ENCODE measurements at regions not wholly inside any gene's neighbourhood (a gene's known extent, or its start where the extent isn't known, plus 50 kb on each side); places are given as distances from the start of the nearest gene placed in this dataset.
A peak's percentile ranks its signal among the peaks of the same experiment; 100 is the strongest.

DNA sequence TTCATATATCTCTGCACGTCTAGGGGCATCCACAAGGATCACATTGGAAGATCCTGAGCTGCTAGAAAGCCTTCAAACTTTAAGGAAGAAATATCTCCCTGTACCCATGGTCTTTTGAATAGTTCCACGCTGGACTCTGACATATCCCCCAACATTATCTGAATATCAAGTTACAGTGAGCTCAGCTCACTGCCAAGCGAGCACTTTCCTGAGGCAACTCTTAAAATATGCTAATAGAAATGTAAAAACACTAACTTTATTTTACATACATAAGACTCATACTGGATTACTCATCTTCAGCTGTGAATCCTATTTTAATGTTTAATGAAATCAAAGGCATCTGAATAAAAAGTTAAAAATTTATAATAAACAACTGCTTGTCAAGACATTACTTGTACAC lies 420.2 kb upstream of the CCDC54 start:
- H3K27me3 ChIP-seq, result no peaks in the 10 kb centered on the region
- no peaks in the 10 kb centered on the region for H3K79me2 ChIP-seq
- WGBS (ENCODE audit: low lambda C conversion rate, missing lambda C conversion rate), result 73% methylated on average over 3 of the region's 3 CpGs
- H3K36me3 ChIP-seq (replicated peaks; ENCODE audit: insufficient read depth, low read depth), result no peaks in the 10 kb centered on the region
- no peak overlapping the region for H3K4me3 ChIP-seq
- TF ChIP-seq EZH2 (IDR thresholded peaks at IDR 0.05; ENCODE audit: borderline replicate concordance), result no peak
- TF ChIP-seq, protein P1, sequence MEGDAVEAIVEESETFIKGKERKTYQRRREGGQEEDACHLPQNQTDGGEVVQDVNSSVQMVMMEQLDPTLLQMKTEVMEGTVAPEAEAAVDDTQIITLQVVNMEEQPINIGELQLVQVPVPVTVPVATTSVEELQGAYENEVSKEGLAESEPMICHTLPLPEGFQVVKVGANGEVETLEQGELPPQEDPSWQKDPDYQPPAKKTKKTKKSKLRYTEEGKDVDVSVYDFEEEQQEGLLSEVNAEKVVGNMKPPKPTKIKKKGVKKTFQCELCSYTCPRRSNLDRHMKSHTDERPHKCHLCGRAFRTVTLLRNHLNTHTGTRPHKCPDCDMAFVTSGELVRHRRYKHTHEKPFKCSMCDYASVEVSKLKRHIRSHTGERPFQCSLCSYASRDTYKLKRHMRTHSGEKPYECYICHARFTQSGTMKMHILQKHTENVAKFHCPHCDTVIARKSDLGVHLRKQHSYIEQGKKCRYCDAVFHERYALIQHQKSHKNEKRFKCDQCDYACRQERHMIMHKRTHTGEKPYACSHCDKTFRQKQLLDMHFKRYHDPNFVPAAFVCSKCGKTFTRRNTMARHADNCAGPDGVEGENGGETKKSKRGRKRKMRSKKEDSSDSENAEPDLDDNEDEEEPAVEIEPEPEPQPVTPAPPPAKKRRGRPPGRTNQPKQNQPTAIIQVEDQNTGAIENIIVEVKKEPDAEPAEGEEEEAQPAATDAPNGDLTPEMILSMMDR (IDR thresholded peaks at IDR 0.05; ENCODE audit: poor library complexity), result no peak
- TF ChIP-seq EZH2phosphoT487 (IDR thresholded peaks at IDR 0.05; ENCODE audit: low read depth, severe bottlenecking, unreplicated experiment), result no peak
- no peak overlapping the region for H3K27ac ChIP-seq
- H3K4me1 ChIP-seq (ENCODE audit: insufficient read depth), result no peaks in the 10 kb centered on the region
- no peak for DNase-seq (ENCODE audit: low spot score)
- H3K9me3 ChIP-seq (ENCODE audit: low read depth), result no peaks in the 10 kb centered on the region
- no peaks in the 10 kb centered on the region for H4K20me1 ChIP-seq (ENCODE audit: insufficient read depth, poor library complexity, severe bottlenecking)
- no peak overlapping the region for H2AFZ ChIP-seq
- H3K9me2 ChIP-seq (replicated peaks; ENCODE audit: insufficient read depth), result no peaks in the 10 kb centered on the region
- H3K4me2 ChIP-seq, result no peak overlapping the region

DNA sequence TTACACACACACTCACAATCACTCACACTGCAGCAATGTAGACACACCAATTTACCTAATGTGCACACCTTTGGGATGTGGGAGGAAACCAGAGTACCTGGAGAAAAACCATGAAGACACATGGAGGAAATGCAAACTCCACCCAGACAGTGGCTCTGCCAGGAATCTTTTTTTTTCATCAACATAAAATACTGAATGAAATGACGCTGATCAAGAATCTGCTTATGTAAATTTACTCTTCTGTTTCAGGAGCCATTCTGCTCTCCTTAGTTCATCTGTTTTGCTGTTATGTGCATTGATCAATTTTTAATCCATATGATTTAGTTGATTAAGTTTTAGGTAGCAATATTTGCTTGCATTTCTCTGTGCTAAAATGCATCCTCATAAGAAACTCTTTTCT lies 414.2 kb upstream of the CCDC54 start:
- no peak for DNase-seq (ENCODE audit: low spot score)
- WGBS (ENCODE audit: low lambda C conversion rate, missing lambda C conversion rate), result 46% methylated on average over 1 of the region's 1 CpG
- TF ChIP-seq, protein P1 (IDR thresholded peaks at IDR 0.05; ENCODE audit: poor library complexity), result no peak
- TF ChIP-seq EZH2 (IDR thresholded peaks at IDR 0.05; ENCODE audit: borderline replicate concordance) (no peak), EZH2phosphoT487 (IDR thresholded peaks at IDR 0.05; ENCODE audit: low read depth, severe bottlenecking, unreplicated experiment) (no peak)
- Histone ChIP-seq H3K4me1 (ENCODE audit: insufficient read depth) (peaks cover 6% of the 10 kb centered on the region), H2AFZ (no peak overlapping the region), H3K4me3 (no peak overlapping the region), H3K9me2 (replicated peaks; ENCODE audit: insufficient read depth) (no peaks in the 10 kb centered on the region), H3K4me2 (peak overlapping the region; percentile 41), H3K27me3 (no peaks in the 10 kb centered on the region), H3K79me2 (no peaks in the 10 kb centered on the region), H3K36me3 (replicated peaks; ENCODE audit: insufficient read depth, low read depth) (no peaks in the 10 kb centered on the region), H3K27ac (peak overlapping the region; percentile 5), H4K20me1 (ENCODE audit: insufficient read depth, poor library complexity, severe bottlenecking) (no peaks in the 10 kb centered on the region), H3K9me3 (ENCODE audit: low read depth) (no peaks in the 10 kb centered on the region)

DNA sequence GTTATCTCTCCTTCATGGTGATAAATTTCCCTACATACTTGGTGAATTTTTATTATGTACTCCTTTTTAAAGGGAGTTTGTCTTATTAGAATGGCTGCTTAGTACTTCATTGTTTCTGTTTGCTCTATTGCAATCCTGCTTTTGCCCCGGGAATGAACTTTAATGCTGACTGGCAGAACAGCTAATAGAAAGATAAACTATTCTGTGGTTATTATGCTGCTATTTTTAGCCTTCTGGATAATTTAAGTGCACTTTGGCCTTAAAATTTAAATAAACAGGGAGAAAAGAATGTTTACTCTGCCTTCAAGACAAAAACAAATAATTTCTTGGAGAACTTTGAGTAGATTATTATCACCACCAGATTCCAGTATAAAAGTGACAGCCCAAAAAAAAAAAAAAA lies 413.8 kb upstream of the CCDC54 start:
- Histone ChIP-seq H2AFZ (no peak overlapping the region), H3K9me2 (replicated peaks; ENCODE audit: insufficient read depth) (no peaks in the 10 kb centered on the region), H3K36me3 (replicated peaks; ENCODE audit: insufficient read depth, low read depth) (no peaks in the 10 kb centered on the region), H3K4me1 (ENCODE audit: insufficient read depth) (peaks cover 6% of the 10 kb centered on the region), H3K9me3 (ENCODE audit: low read depth) (no peaks in the 10 kb centered on the region), H3K4me3 (no peak overlapping the region), H3K27me3 (no peaks in the 10 kb centered on the region), H4K20me1 (ENCODE audit: insufficient read depth, poor library complexity, severe bottlenecking) (no peaks in the 10 kb centered on the region), H3K4me2 (peak overlapping the region; percentile 41), H3K79me2 (no peaks in the 10 kb centered on the region), H3K27ac (peak overlapping the region; percentile 13)
- peak; percentile 44 for DNase-seq (ENCODE audit: low spot score)
- TF ChIP-seq, protein P1 (IDR thresholded peaks at IDR 0.05; ENCODE audit: poor library complexity), result no peak
- TF ChIP-seq EZH2 (IDR thresholded peaks at IDR 0.05; ENCODE audit: borderline replicate concordance) (no peak), EZH2phosphoT487 (IDR thresholded peaks at IDR 0.05; ENCODE audit: low read depth, severe bottlenecking, unreplicated experiment) (no peak)
- 0% methylated on average over 1 of the region's 1 CpG for WGBS (ENCODE audit: low lambda C conversion rate, missing lambda C conversion rate)

DNA sequence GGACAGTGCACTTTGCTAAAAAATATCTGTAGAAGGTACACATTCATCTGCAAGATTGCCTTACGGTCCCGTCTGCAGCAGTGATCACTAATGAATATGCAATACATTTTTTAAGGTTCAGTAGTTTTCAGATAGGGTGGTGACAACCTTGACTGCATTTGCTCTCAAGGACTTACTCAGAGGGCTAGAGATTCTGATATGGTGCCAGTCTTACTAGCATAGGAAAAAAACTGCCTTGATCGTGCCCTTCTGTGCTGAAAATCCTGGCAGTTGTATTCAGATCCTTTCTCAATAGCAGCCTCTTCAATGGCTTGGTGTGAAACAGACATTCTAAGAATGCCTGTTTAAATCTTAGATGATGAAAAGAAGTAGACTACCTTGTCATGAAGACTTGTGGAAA lies 411.9 kb upstream of the CCDC54 start:
- Histone ChIP-seq H3K27ac (no peak overlapping the region), H4K20me1 (ENCODE audit: insufficient read depth, poor library complexity, severe bottlenecking) (no peaks in the 10 kb centered on the region), H3K4me2 (no peak overlapping the region), H3K79me2 (no peaks in the 10 kb centered on the region), H2AFZ (no peak overlapping the region), H3K36me3 (replicated peaks; ENCODE audit: insufficient read depth, low read depth) (no peaks in the 10 kb centered on the region), H3K27me3 (no peaks in the 10 kb centered on the region), H3K9me2 (replicated peaks; ENCODE audit: insufficient read depth) (no peaks in the 10 kb centered on the region), H3K4me1 (ENCODE audit: insufficient read depth) (peaks cover 6% of the 10 kb centered on the region), H3K9me3 (ENCODE audit: low read depth) (no peaks in the 10 kb centered on the region), H3K4me3 (no peak overlapping the region)
- WGBS (ENCODE audit: low lambda C conversion rate, missing lambda C conversion rate), result 92% methylated on average over 3 of the region's 3 CpGs
- no peak for TF ChIP-seq EZH2 (IDR thresholded peaks at IDR 0.05; ENCODE audit: borderline replicate concordance)
- TF ChIP-seq EZH2phosphoT487 (IDR thresholded peaks at IDR 0.05; ENCODE audit: low read depth, severe bottlenecking, unreplicated experiment), result no peak
- TF ChIP-seq, protein P1 (IDR thresholded peaks at IDR 0.05; ENCODE audit: poor library complexity), result no peak
- no peak for DNase-seq (ENCODE audit: low spot score)
